Fibroblast of lung (primary cell): ENCODE measurements at regions not wholly inside any gene's neighbourhood (a gene's known extent, or its start where the extent isn't known, plus 50 kb on each side); places are given as distances from the start of the nearest gene placed in this dataset.

Experiments
- DNase-seq, 2 donors: peaks; one replicate each; pipeline versions ENCODE4 v3.0.0 to v3.0.0-alpha.2; 2010; ENCODE audit warnings: low read depth in 2 of 2
- H2AFZ ChIP-seq: 2 replicates; pipeline ENCODE4 v1.5.1; 2012; ENCODE audit warnings: low read length, control low read depth, inconsistent platforms
- H3K27ac ChIP-seq: 2 replicates; pipeline ENCODE4 v1.5.1; 2011; ENCODE audit warnings: low read length, control low read depth; ENCODE audit not compliant: insufficient read depth
- H3K27me3 ChIP-seq: 2 replicates; pipeline ENCODE4 v1.5.1; 2011; ENCODE audit warnings: mild to moderate bottlenecking, low read length; ENCODE audit not compliant: control insufficient read depth, insufficient read depth
- H3K36me3 ChIP-seq: 2 replicates; pipeline ENCODE4 v1.5.1; 2011; ENCODE audit warnings: low read length; ENCODE audit not compliant: control insufficient read depth, insufficient read depth
- H3K4me1 ChIP-seq: 2 replicates; pipeline ENCODE4 v1.5.1; 2011; ENCODE audit warnings: low read length; ENCODE audit not compliant: control insufficient read depth, insufficient read depth; ENCODE audit errors: extremely low read depth
- H3K4me2 ChIP-seq: 2 replicates; pipeline ENCODE4 v1.5.1; 2011; ENCODE audit warnings: low read length, control low read depth; ENCODE audit not compliant: insufficient read depth; ENCODE audit errors: extremely low read depth
- H3K4me3 ChIP-seq, 4 experiments: fragments of 200-600 bp in 1 of 4; sonication (generic) in 1 of 4; replicated peaks in 1 of 4; 2 replicates each; pipeline ENCODE4 v1.5.1; 2011 to 2016; ENCODE audit warnings: low read length in 4 of 4, low read depth in 3 of 4, mild to moderate bottlenecking in 3 of 4, control low read depth in 2 of 4, inconsistent platforms in 1 of 4, mixed read lengths in 1 of 4; ENCODE audit not compliant: insufficient read depth in 1 of 4; ENCODE audit errors: control extremely low read depth in 1 of 4
- H3K79me2 ChIP-seq: 2 replicates; pipeline ENCODE4 v1.5.1; 2012; ENCODE audit warnings: mild to moderate bottlenecking, low read length, inconsistent platforms; ENCODE audit not compliant: control insufficient read depth, insufficient read depth
- H3K9ac ChIP-seq: 2 replicates; pipeline ENCODE4 v1.5.1; 2011; ENCODE audit warnings: mild to moderate bottlenecking, low read length, control low read depth; ENCODE audit not compliant: insufficient read depth
- H3K9me3 ChIP-seq: 2 replicates; pipeline ENCODE4 v1.5.1; 2012; ENCODE audit warnings: low read depth, low read length; ENCODE audit not compliant: control insufficient read depth, insufficient read depth
- H4K20me1 ChIP-seq: 2 replicates; pipeline ENCODE4 v1.5.1; 2011; ENCODE audit warnings: low read length; ENCODE audit not compliant: control insufficient read depth, insufficient read depth; ENCODE audit errors: extremely low read depth
- EZH2 ChIP-seq: IDR thresholded peaks from 2 replicates; pipeline ENCODE4 v1.5.1; 2012; ENCODE audit warnings: low read length, control low read depth, mild to moderate bottlenecking; ENCODE audit errors: missing control alignments
- TF ChIP-seq, protein P1 (sequence below), 2 donors: IDR thresholded peaks in 1 of 2; conservative IDR thresholded peaks in 1 of 2; 1 replicate in 1 of 2; 2 replicates in 1 of 2; pipeline ENCODE4 v1.5.1; 2011 to 2012; ENCODE audit warnings: low read length in 2 of 2, control low read depth in 1 of 2, inconsistent platforms in 1 of 2, low read depth in 1 of 2, mild to moderate bottlenecking in 1 of 2

DNA sequence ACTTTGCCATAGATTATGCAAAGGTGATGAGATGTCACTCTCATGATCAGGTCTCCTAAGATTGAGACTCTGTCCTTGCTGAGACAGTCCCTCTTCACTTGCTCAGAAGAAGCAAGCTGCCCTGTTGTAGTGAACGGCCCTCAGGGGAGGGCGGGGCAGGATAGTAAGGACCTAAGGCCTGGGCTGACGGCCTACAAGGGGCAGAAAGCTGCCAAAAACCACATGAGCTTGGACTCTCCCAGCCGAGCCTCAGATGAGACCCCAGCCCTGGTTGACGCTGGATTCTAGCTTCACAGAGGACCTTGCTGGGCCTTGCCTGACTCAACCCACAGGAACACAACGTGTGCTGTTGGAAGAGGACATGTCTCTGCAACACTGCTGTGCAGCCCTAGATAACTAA, 1182.5 kb downstream of the TBC1D22A start:
- H3K9me3 ChIP-seq, result no peaks in the 10 kb centered on the region
- no peaks in the 10 kb centered on the region for H3K79me2 ChIP-seq
- H4K20me1 ChIP-seq, result no peaks in the 10 kb centered on the region
- TF ChIP-seq, protein P1, sequence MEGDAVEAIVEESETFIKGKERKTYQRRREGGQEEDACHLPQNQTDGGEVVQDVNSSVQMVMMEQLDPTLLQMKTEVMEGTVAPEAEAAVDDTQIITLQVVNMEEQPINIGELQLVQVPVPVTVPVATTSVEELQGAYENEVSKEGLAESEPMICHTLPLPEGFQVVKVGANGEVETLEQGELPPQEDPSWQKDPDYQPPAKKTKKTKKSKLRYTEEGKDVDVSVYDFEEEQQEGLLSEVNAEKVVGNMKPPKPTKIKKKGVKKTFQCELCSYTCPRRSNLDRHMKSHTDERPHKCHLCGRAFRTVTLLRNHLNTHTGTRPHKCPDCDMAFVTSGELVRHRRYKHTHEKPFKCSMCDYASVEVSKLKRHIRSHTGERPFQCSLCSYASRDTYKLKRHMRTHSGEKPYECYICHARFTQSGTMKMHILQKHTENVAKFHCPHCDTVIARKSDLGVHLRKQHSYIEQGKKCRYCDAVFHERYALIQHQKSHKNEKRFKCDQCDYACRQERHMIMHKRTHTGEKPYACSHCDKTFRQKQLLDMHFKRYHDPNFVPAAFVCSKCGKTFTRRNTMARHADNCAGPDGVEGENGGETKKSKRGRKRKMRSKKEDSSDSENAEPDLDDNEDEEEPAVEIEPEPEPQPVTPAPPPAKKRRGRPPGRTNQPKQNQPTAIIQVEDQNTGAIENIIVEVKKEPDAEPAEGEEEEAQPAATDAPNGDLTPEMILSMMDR (conservative IDR thresholded peaks at IDR 0.05 in 1 of 2, IDR thresholded peaks at IDR 0.05 in 1 of 2; ENCODE audit: low read depth in 1 of 2, low read length in 2 of 2), result no peak
- no peak for TF ChIP-seq EZH2
- no peak overlapping the region for H3K27ac ChIP-seq
- no peak overlapping the region for H3K4me2 ChIP-seq
- H2AFZ ChIP-seq, result no peak overlapping the region
- no peaks in the 10 kb centered on the region for H3K27me3 ChIP-seq
- H3K4me3 ChIP-seq, result no peak overlapping the region
- no peaks in the 10 kb centered on the region for H3K36me3 ChIP-seq
- H3K9ac ChIP-seq, result no peak overlapping the region
- DNase-seq, result no peak
- no peaks in the 10 kb centered on the region for H3K4me1 ChIP-seq

- Histone ChIP-seq H3K79me2 (no peaks in the 10 kb centered on the region), H3K9me3 (no peaks in the 10 kb centered on the region), H3K9ac (no peak overlapping the region), H3K4me2 (no peak overlapping the region), H3K4me3 (no peak overlapping the region), H4K20me1 (no peaks in the 10 kb centered on the region), H3K27me3 (no peaks in the 10 kb centered on the region), H3K27ac (no peak overlapping the region), H2AFZ (no peak overlapping the region), H3K36me3 (no peaks in the 10 kb centered on the region), H3K4me1 (no peaks in the 10 kb centered on the region)
- no peak for DNase-seq
- TF ChIP-seq, protein P1 (conservative IDR thresholded peaks at IDR 0.05 in 1 of 2, IDR thresholded peaks at IDR 0.05 in 1 of 2; ENCODE audit: low read depth in 1 of 2, low read length in 2 of 2), result no peak
- no peak for TF ChIP-seq EZH2
Measured at GRCh38 chr22:47943729-47944700, 1181.6 kb downstream of the TBC1D22A start.

DNA sequence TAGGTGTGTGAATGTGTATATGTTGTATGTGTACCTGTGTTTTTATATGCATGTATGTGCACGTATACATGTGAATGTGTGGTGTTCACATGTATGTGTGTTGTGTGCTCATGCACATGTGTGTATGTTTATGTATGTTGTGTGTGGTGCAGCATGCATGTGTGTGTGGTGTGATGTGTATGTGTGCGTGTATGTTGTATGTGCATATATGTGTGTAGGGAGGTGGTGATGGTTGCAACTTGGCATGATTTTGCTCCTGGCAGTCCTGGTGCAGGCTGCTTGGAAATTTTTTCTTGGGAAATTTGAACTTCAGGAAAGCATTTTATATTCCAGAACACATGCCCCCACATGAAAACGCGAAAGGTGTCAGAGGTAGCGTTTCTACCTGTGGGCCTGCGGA, 1177.8 kb downstream of the TBC1D22A start:
- H3K27me3 ChIP-seq, result no peaks in the 10 kb centered on the region
- H2AFZ ChIP-seq, result no peak overlapping the region
- H3K4me1 ChIP-seq, result no peaks in the 10 kb centered on the region
- no peak for DNase-seq
- H4K20me1 ChIP-seq, result no peaks in the 10 kb centered on the region
- no peaks in the 10 kb centered on the region for H3K9me3 ChIP-seq
- H3K27ac ChIP-seq, result no peak overlapping the region
- TF ChIP-seq, protein P1 (conservative IDR thresholded peaks at IDR 0.05 in 1 of 2, IDR thresholded peaks at IDR 0.05 in 1 of 2; ENCODE audit: low read depth in 1 of 2, low read length in 2 of 2), result no peak
- no peak for TF ChIP-seq EZH2
- no peaks in the 10 kb centered on the region for H3K36me3 ChIP-seq
- no peak overlapping the region for H3K9ac ChIP-seq
- no peak overlapping the region for H3K4me2 ChIP-seq
- H3K79me2 ChIP-seq, result no peaks in the 10 kb centered on the region
- H3K4me3 ChIP-seq, result no peak overlapping the region
